Loucy (cell line): ENCODE measurements at regions not wholly inside any gene's neighbourhood (a gene's known extent, or its start where the extent isn't known, plus 50 kb on each side); places are given as distances from the start of the nearest gene placed in this dataset.

Source experiments
- H2AFZ ChIP-seq: fragments of 200-600 bp; sonication (generic); 2 replicates; pipeline ENCODE4 v1.6.0; 2016; ENCODE audit warnings: antibody characterized with exemption, mild to moderate bottlenecking, low read length, moderate library complexity
- H3F3A ChIP-seq: fragments of 200-600 bp; 2 replicates; pipeline ENCODE4 v1.6.0; 2016; ENCODE audit warnings: antibody characterized with exemption, low read depth, mild to moderate bottlenecking
- H3K27me3 ChIP-seq: fragments of 200-600 bp; sonication (generic); 2 replicates; pipeline ENCODE4 v1.6.1; 2014; ENCODE audit warnings: low read length, mild to moderate bottlenecking; ENCODE audit not compliant: insufficient read depth, poor library complexity, severe bottlenecking
- H3K36me3 ChIP-seq: fragments of 200-600 bp; sonication (generic); 2 replicates; pipeline ENCODE4 v1.6.1; 2016; ENCODE audit warnings: low read length; ENCODE audit not compliant: insufficient read depth
- H3K4me1 ChIP-seq: fragments of 200-600 bp; sonication (generic); 2 replicates; pipeline ENCODE4 v1.5.1; 2014; ENCODE audit warnings: low read length, mild to moderate bottlenecking; ENCODE audit not compliant: insufficient read depth, poor library complexity, severe bottlenecking
- H3K4me2 ChIP-seq: fragments of 200-600 bp; sonication (generic); 2 replicates; pipeline ENCODE4 v1.6.0; 2014; ENCODE audit warnings: antibody characterized with exemption, low read length, low read depth, mild to moderate bottlenecking; ENCODE audit not compliant: poor library complexity, severe bottlenecking
- H3K4me3 ChIP-seq: fragments of 200-600 bp; sonication (generic); 2 replicates; pipeline ENCODE4 v1.5.1; 2014; ENCODE audit warnings: low read length, mild to moderate bottlenecking, mixed read lengths; ENCODE audit not compliant: poor library complexity, severe bottlenecking
- H3K79me2 ChIP-seq: fragments of 200-600 bp; sonication (generic); 2 replicates; pipeline ENCODE4 v1.6.1; 2014; ENCODE audit warnings: low read length; ENCODE audit not compliant: insufficient read depth
- H3K9ac ChIP-seq: fragments of 200-600 bp; sonication (generic); 2 replicates; pipeline ENCODE4 v1.6.0; 2014; ENCODE audit warnings: mild to moderate bottlenecking, low read depth, low read length, moderate library complexity; ENCODE audit not compliant: poor library complexity, severe bottlenecking
- H3K9me2 ChIP-seq: fragments of 200-600 bp; sonication (generic); replicated peaks from 2 replicates; pipeline ENCODE4 v1.6.1; 2016; ENCODE audit warnings: low read depth, low read length, mixed read lengths
- H3K9me3 ChIP-seq: fragments of 200-600 bp; sonication (generic); 2 replicates; pipeline ENCODE4 v1.6.1; 2014; ENCODE audit warnings: mild to moderate bottlenecking, antibody characterized with exemption, low read length, low read depth; ENCODE audit not compliant: insufficient read depth
- H4K20me1 ChIP-seq: fragments of 200-600 bp; sonication (generic); 2 replicates; pipeline ENCODE4 v1.6.0; 2014; ENCODE audit warnings: antibody characterized with exemption, low read length, mild to moderate bottlenecking; ENCODE audit not compliant: insufficient read depth, poor library complexity, severe bottlenecking
- EZH2phosphoT487 ChIP-seq: fragments of 200-600 bp; IDR thresholded peaks from 2 replicates; pipeline ENCODE4 v1.6.1; 2018; ENCODE audit warnings: antibody characterized with exemption, mild to moderate bottlenecking, moderate library complexity, borderline replicate concordance
- TF ChIP-seq, protein P1 (sequence below): fragments of 200-600 bp; sonication (generic); conservative IDR thresholded peaks from 2 replicates; pipeline ENCODE4 v1.5.1; 2014; ENCODE audit warnings: mild to moderate bottlenecking, antibody characterized with exemption, low read length

DNA sequence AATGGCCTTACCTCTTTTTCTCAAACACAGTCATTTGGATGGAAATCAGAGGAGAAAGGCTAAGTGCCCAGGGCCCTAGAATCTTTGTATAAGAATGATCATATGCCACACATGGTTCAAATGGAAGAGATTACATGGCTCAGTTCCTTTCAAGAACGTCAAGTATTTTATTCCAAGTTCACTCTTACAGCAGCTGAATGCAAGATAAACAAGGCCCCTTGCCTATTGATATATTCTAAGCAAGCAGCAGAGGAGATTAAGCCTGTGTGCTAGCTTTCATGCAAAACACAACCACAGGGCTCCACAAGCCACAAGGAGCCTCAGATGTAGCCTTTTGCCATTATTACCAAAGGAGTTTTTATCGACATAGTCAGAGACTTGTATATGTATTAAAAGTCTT is 55.3 kb upstream of the SLCO6A1 start:
- H3K9ac ChIP-seq: no peak overlapping the region
- no peaks in the 10 kb centered on the region for H3K79me2 ChIP-seq
- no peak overlapping the region for H3K4me3 ChIP-seq
- no peaks in the 10 kb centered on the region for H3F3A ChIP-seq
- H3K4me1 ChIP-seq: no peaks in the 10 kb centered on the region
- no peak overlapping the region for H3K4me2 ChIP-seq
- H4K20me1 ChIP-seq: no peaks in the 10 kb centered on the region
- H3K9me3 ChIP-seq: no peaks in the 10 kb centered on the region
- no peaks in the 10 kb centered on the region for H3K27me3 ChIP-seq
- no peaks in the 10 kb centered on the region for H3K9me2 ChIP-seq
- H3K36me3 ChIP-seq: no peaks in the 10 kb centered on the region
- TF ChIP-seq, protein P1, sequence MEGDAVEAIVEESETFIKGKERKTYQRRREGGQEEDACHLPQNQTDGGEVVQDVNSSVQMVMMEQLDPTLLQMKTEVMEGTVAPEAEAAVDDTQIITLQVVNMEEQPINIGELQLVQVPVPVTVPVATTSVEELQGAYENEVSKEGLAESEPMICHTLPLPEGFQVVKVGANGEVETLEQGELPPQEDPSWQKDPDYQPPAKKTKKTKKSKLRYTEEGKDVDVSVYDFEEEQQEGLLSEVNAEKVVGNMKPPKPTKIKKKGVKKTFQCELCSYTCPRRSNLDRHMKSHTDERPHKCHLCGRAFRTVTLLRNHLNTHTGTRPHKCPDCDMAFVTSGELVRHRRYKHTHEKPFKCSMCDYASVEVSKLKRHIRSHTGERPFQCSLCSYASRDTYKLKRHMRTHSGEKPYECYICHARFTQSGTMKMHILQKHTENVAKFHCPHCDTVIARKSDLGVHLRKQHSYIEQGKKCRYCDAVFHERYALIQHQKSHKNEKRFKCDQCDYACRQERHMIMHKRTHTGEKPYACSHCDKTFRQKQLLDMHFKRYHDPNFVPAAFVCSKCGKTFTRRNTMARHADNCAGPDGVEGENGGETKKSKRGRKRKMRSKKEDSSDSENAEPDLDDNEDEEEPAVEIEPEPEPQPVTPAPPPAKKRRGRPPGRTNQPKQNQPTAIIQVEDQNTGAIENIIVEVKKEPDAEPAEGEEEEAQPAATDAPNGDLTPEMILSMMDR: no peak
- TF ChIP-seq EZH2phosphoT487: no peak
- H2AFZ ChIP-seq: no peak overlapping the region

DNA sequence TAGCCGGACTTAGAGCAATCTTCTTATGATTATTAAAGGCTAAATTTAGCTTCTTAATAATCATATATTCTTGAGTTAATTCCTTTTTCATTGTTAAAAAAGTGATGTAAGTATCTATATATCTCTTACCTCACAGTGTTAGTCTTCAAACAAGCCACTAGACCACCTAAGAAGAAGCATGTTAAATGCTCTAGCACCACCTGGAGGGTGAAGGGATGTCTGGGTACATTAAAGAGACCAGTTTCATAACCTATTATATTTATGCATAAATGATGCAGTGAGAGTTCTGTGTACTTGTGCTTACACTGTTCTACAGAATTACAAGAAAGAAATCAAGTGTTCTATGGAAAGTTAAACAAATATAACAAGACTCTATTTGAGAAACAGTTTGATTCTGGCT is 55.9 kb upstream of the SLCO6A1 start:
- Histone ChIP-seq H3K4me2 (no peak overlapping the region), H3K27me3 (no peaks in the 10 kb centered on the region), H2AFZ (no peak overlapping the region), H3K4me3 (no peak overlapping the region), H3K9ac (no peak overlapping the region), H3K36me3 (no peaks in the 10 kb centered on the region), H3K79me2 (no peaks in the 10 kb centered on the region), H4K20me1 (no peaks in the 10 kb centered on the region), H3F3A (no peaks in the 10 kb centered on the region), H3K9me2 (no peaks in the 10 kb centered on the region), H3K9me3 (no peaks in the 10 kb centered on the region), H3K4me1 (no peaks in the 10 kb centered on the region)
- TF ChIP-seq, protein P1: peak; percentile 57
- TF ChIP-seq EZH2phosphoT487: no peak

GRCh38 chr5:102561894-102562760 is 63.3 kb upstream of the SLCO6A1 start:
- Histone ChIP-seq H3K36me3 (no peaks in the 10 kb centered on the region), H2AFZ (no peak overlapping the region), H3K9ac (no peak overlapping the region), H3K79me2 (no peaks in the 10 kb centered on the region), H3K4me3 (no peak overlapping the region), H3K4me1 (no peaks in the 10 kb centered on the region), H3F3A (no peaks in the 10 kb centered on the region), H3K9me2 (no peaks in the 10 kb centered on the region), H3K9me3 (no peaks in the 10 kb centered on the region), H3K4me2 (no peak overlapping the region), H4K20me1 (no peaks in the 10 kb centered on the region), H3K27me3 (no peaks in the 10 kb centered on the region)
- TF ChIP-seq, protein P1: peak; percentile 60
- no peak for TF ChIP-seq EZH2phosphoT487
